Peyer's patch (tissue), 4 donors: ENCODE measurements at regions not wholly inside any gene's neighbourhood (a gene's known extent, or its start where the extent isn't known, plus 50 kb on each side); places are given as distances from the start of the nearest gene placed in this dataset.

Source experiments
- CTCF ChIP-seq, 6 experiments: fragments of 450-650 bp in 4 of 6; fragments of 200-600 bp in 2 of 6; sonication (generic) in 1 of 6; IDR thresholded peaks; one replicate each; pipeline ENCODE4 v1.5.1; 2017 to 2019; ENCODE audit warnings: antibody characterized with exemption in 6 of 6, mild to moderate bottlenecking in 3 of 6, moderate library complexity in 1 of 6
- POLR2A ChIP-seq, 2 donors: fragments of 450-650 bp; IDR thresholded peaks; one replicate each; pipeline ENCODE4 v1.5.1; 2017; ENCODE audit warnings: antibody characterized with exemption in 2 of 2, mild to moderate bottlenecking in 2 of 2, moderate library complexity in 2 of 2

- TF ChIP-seq CTCF (IDR thresholded peaks at IDR 0.05), result no peak
- no peak for TF ChIP-seq POLR2A (IDR thresholded peaks at IDR 0.05)
Observed at GRCh38 chr3:16818194-16818593, 66.6 kb upstream of the PLCL2 start.
